Endothelial cell of umbilical vein (primary cell): ENCODE measurements at regions not wholly inside any gene's neighbourhood (a gene's known extent, or its start where the extent isn't known, plus 50 kb on each side); places are given as distances from the start of the nearest gene placed in this dataset.

Source experiments
- BruUV-seq: library from RNA; stranded (reverse); fragments of 400-500 nt; replicated peaks from 2 replicates; lab custom pipeline; 2021; lab: Mats Ljungman, UMichigan
- CTCF ChIA-PET: fragments of 300-600, 350-600 bp; sonication (Branson Sonifier 250); formaldehyde crosslinking; loops from one replicate; lab custom pipeline; 2021; ENCODE audit warnings: antibody characterized with exemption, inconsistent platforms; lab: Charles Lee
- POLR2A ChIA-PET: fragments of 300-600, 350-600 bp; sonication (Branson Sonifier 250); formaldehyde crosslinking; loops from one replicate; lab custom pipeline; 2021; ENCODE audit warnings: antibody characterized with exemption, inconsistent platforms; lab: Charles Lee
- DNase-seq: peaks from one replicate; pipeline ENCODE4 v3.0.0-alpha.2; 2011; ENCODE audit warnings: low read depth, low spot score
- FAIRE-seq: peaks from 2 replicates; lab custom pipeline; 2011; peaks lifted over from hg19 to GRCh38; lab: Jason Lieb, UNC
- H2AFZ ChIP-seq: 2 replicates; pipeline ENCODE4 v1.6.0; 2012; ENCODE audit warnings: low read depth, low read length, control low read depth, inconsistent platforms
- H3K27ac ChIP-seq: 2 replicates; pipeline ENCODE4 v1.5.1; 2011; ENCODE audit warnings: low read depth, mild to moderate bottlenecking, control low read depth, low read length, moderate library complexity; ENCODE audit not compliant: insufficient read depth
- H3K27me3 ChIP-seq, 2 experiments: 2 replicates each; pipeline versions ENCODE4 v1.6.0 to v1.6.1; 2011; ENCODE audit warnings: low read length in 2 of 2, mixed read lengths in 1 of 2; ENCODE audit not compliant: control insufficient read depth in 2 of 2, insufficient read depth in 2 of 2
- H3K36me3 ChIP-seq, 2 experiments: 2 replicates in 1 of 2; 3 replicates in 1 of 2; pipeline ENCODE4 v1.5.1; 2011; ENCODE audit warnings: low read length in 2 of 2, mild to moderate bottlenecking in 1 of 2, moderate library complexity in 1 of 2; ENCODE audit not compliant: control insufficient read depth in 2 of 2, insufficient read depth in 2 of 2; ENCODE audit errors: extremely low read depth in 1 of 2
- H3K4me1 ChIP-seq: 3 replicates; pipeline ENCODE4 v1.5.1; 2011; ENCODE audit warnings: mild to moderate bottlenecking, low read length; ENCODE audit not compliant: control insufficient read depth, insufficient read depth; ENCODE audit errors: extremely low read depth
- H3K4me2 ChIP-seq: 2 replicates; pipeline ENCODE4 v1.6.1; 2011; ENCODE audit warnings: low read length, control low read depth, mixed read lengths; ENCODE audit not compliant: insufficient read depth
- H3K4me3 ChIP-seq, 3 experiments: fragments of 200-600 bp in 1 of 3; sonication (generic), shearing (Covaris generic) in 1 of 3; replicated peaks in 1 of 3; 2 replicates each; pipeline ENCODE4 v1.5.1; 2011 to 2016; ENCODE audit warnings: control low read depth in 3 of 3, low read length in 3 of 3, mild to moderate bottlenecking in 2 of 3, inconsistent platforms in 1 of 3, low read depth in 1 of 3, moderate library complexity in 1 of 3; ENCODE audit not compliant: insufficient read depth in 1 of 3
- H3K79me2 ChIP-seq: 2 replicates; pipeline ENCODE4 v1.6.0; 2012; ENCODE audit warnings: low read length, inconsistent platforms; ENCODE audit not compliant: control insufficient read depth, insufficient read depth
- H3K9ac ChIP-seq: replicated peaks from 2 replicates; pipeline ENCODE3; 2011; ENCODE audit warnings: low read length, control low read depth; ENCODE audit not compliant: insufficient read depth; ENCODE audit errors: extremely low read depth
- H3K9me1 ChIP-seq: replicated peaks from 3 replicates; pipeline ENCODE4 v1.6.0; 2011; ENCODE audit warnings: mild to moderate bottlenecking, low read length; ENCODE audit not compliant: control insufficient read depth, insufficient read depth; ENCODE audit errors: extremely low read depth
- H3K9me3 ChIP-seq: replicated peaks from 2 replicates; pipeline ENCODE4 v1.5.1; 2012; ENCODE audit warnings: low read length, inconsistent platforms; ENCODE audit not compliant: control insufficient read depth, insufficient read depth
- H4K20me1 ChIP-seq: replicated peaks from 2 replicates; pipeline ENCODE3; 2011; ENCODE audit warnings: mild to moderate bottlenecking, low read length; ENCODE audit not compliant: control insufficient read depth, insufficient read depth; ENCODE audit errors: extremely low read depth
- CTCF ChIP-seq, 2 donors: IDR thresholded peaks; 1 replicate in 1 of 2; 2 replicates in 1 of 2; pipeline ENCODE4 v1.5.1; 2011; ENCODE audit warnings: low read length in 2 of 2, mild to moderate bottlenecking in 2 of 2, moderate library complexity in 2 of 2, control low read depth in 1 of 2, inconsistent platforms in 1 of 2, low read depth in 1 of 2; ENCODE audit not compliant: insufficient read depth in 1 of 2; ENCODE audit errors: extremely low read depth in 1 of 2
- FOS ChIP-seq: IDR thresholded peaks from 2 replicates; pipeline ENCODE4 v1.6.1; 2011; ENCODE audit warnings: mild to moderate bottlenecking, low read length, moderate library complexity, borderline replicate concordance; ENCODE audit not compliant: insufficient read depth
- JUN ChIP-seq: IDR thresholded peaks from 2 replicates; pipeline ENCODE4 v1.6.1; 2011; ENCODE audit warnings: borderline replicate concordance, low read depth; ENCODE audit not compliant: insufficient read length, insufficient read depth
- MAX ChIP-seq: IDR thresholded peaks from 2 replicates; pipeline ENCODE4 v1.6.1; 2011; ENCODE audit not compliant: insufficient read depth, insufficient read length
- MYC ChIP-seq: IDR thresholded peaks from one replicate; pipeline ENCODE4 v1.6.1; 2011; ENCODE audit warnings: mild to moderate bottlenecking, low read depth, low read length
- POLR2AphosphoS5 ChIP-seq: IDR thresholded peaks from 2 replicates; pipeline ENCODE4 v1.6.1; 2012; ENCODE audit warnings: low read depth, mild to moderate bottlenecking, control low read depth, low read length, moderate library complexity; ENCODE audit not compliant: insufficient read depth
- dilution Hi-C: fragments of 300-500 bp; cut with MboI; formaldehyde crosslinking; loops from one replicate; pipeline ENCODE4 v1.15.0; 2019; ENCODE audit warnings: low sequenced_read_pairs; ENCODE audit not compliant: extremely low pct_ligation_motif_present
- intact Hi-C: fragments of 100-400 bp; cut with micrococcal nuclease; formaldehyde crosslinking; loops from one replicate; pipeline ENCODE4 v1.10.0; 2022

DNA sequence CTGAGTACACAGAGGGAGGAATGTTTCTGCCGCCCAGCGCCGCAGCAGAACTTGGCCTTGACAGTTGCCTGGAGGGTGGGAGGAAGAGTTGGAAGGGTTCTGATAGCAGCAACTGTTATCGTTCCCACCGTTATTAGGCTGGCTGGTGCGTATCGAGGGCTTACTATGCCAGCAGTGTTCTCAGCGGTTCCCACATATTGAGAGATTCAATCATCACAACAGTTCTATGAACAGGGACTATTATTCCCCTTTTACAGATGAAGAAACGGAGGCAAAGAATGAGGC is 380.1 kb upstream of the SULF2 start:
- Histone ChIP-seq H3K36me3 (no peaks in the 10 kb centered on the region), H4K20me1 (no peaks in the 10 kb centered on the region), H3K4me1 (no peaks in the 10 kb centered on the region), H2AFZ (no peak overlapping the region), H3K9ac (no peak overlapping the region), H3K27me3 (no peaks in the 10 kb centered on the region), H3K79me2 (no peaks in the 10 kb centered on the region), H3K9me3 (no peaks in the 10 kb centered on the region), H3K9me1 (no peaks in the 10 kb centered on the region), H3K27ac (no peak overlapping the region), H3K4me2 (no peak overlapping the region), H3K4me3 (no peak overlapping the region)
- dilution Hi-C loops, result no loop called here
- DNase-seq, result no peak
- no TSS peak for BruUV-seq
- POLR2A ChIA-PET, result no interaction called here
- intact Hi-C loops, result loop anchor here (10.0 kb wide), 1 partner anchor 159 kb away; no protein-coding TSS in a partner anchor
- no peak for FAIRE-seq
- TF ChIP-seq POLR2AphosphoS5 (no peak), MYC (no peak), JUN (no peak), CTCF (IDR thresholded peaks at IDR 0.05; ENCODE audit: extremely low read depth in 1 of 2, insufficient read depth in 1 of 2, low read depth in 1 of 2, low read length in 2 of 2) (no peak)
- CTCF ChIA-PET, result no interaction called here

DNA sequence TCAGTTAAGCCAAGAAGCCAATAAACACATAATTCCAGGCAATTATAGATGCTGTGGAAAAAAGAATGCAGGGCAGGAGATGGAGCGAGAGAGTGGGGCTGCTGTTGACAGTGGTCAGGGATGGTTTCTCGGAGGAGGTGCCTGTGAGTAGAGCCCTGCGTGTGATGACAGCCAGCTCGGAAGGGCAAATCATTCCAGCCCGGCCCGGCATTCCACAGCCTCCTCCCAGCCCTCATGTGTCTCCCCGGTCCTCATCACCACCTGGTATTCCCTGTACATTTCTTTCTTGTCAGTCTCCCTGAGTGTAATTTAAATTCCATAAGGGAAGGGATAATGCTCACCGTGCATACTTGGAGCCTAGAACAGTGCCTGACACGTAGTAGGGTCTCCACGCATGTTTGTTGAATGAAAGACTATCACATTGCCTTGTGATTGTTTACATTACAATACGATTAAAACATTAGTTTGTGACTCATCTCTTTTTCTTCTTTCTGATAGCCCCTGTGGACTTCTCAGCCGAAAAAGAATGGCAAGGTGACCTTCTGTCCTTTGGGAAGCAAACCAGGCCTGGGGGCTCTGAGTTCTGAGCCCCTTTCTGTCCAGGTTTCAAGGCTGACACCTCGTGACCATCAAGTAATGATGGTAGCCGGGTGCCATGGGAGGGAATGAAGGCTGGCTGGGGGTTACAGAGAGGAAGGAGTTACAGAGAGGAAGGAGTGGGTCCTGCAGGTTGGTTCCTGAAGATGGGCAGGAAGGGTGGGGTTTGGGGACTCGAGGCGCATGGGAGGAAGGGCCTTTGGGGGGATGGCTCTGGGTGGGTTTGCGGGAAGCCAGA is 379.5 kb upstream of the SULF2 start:
- H3K4me1 ChIP-seq, result no peaks in the 10 kb centered on the region
- no peak overlapping the region for H3K4me2 ChIP-seq
- H3K4me3 ChIP-seq, result no peak overlapping the region
- H4K20me1 ChIP-seq, result no peaks in the 10 kb centered on the region
- no peaks in the 10 kb centered on the region for H3K9me3 ChIP-seq
- POLR2A ChIA-PET, result no interaction called here
- no peak overlapping the region for H3K27ac ChIP-seq
- FAIRE-seq, result no peak
- no peaks in the 10 kb centered on the region for H3K36me3 ChIP-seq
- intact Hi-C loops (loop anchor here (10.0 kb wide), 1 partner anchor 160 kb away; no protein-coding TSS in a partner anchor), dilution Hi-C loops (no loop called here)
- CTCF ChIA-PET, result no interaction called here
- H3K9ac ChIP-seq, result no peak overlapping the region
- TF ChIP-seq MAX (no peak), FOS (no peak)
- H3K79me2 ChIP-seq, result no peaks in the 10 kb centered on the region
- no peak overlapping the region for H2AFZ ChIP-seq
- no TSS peak for BruUV-seq
- no peaks in the 10 kb centered on the region for H3K27me3 ChIP-seq
- no peak for DNase-seq
- no peaks in the 10 kb centered on the region for H3K9me1 ChIP-seq
